Stimulated activated naive CD4-positive, alpha-beta T cell treated with Interleukin-2 at 50 U/mL for 16 hours (primary cell): ENCODE measurements at regions not wholly inside any gene's neighbourhood (a gene's known extent, or its start where the extent isn't known, plus 50 kb on each side); places are given as distances from the start of the nearest gene placed in this dataset.

Experiments
- DNase-seq: peaks from one replicate; lab custom pipeline; 2025; lab: John Stamatoyannopoulos, UW

GRCh38 chr22:22075382-22076163, 93.0 kb upstream of the TOP3B start:
- no peak for DNase-seq

- no peak for DNase-seq
Measured at GRCh38 chr22:22074634-22075381, 92.2 kb upstream of the TOP3B start.

- no peak for DNase-seq
Measured at GRCh38 chr22:22073769-22074561, 91.4 kb upstream of the TOP3B start.

GRCh38 chr22:22072169-22072836, 89.7 kb upstream of the TOP3B start:
- no peak for DNase-seq

GRCh38 chr22:22071455-22071854, 88.9 kb upstream of the TOP3B start:
- DNase-seq, result no peak

- no peak for DNase-seq
Measured at GRCh38 chr22:22070371-22070824, 87.8 kb upstream of the TOP3B start.

GRCh38 chr22:22069450-22070370, 87.1 kb upstream of the TOP3B start:
- DNase-seq, result no peak

- DNase-seq, result no peak
Measured at GRCh38 chr22:22068657-22069056, 86.1 kb upstream of the TOP3B start.

- DNase-seq, result no peak
Measured at GRCh38 chr22:22068025-22068424, 85.4 kb upstream of the TOP3B start.

- DNase-seq, result no peak
Measured at GRCh38 chr22:22067192-22067591, 84.6 kb upstream of the TOP3B start.

GRCh38 chr22:22064580-22064979, 82.0 kb upstream of the TOP3B start:
- no peak for DNase-seq

GRCh38 chr22:22062306-22062793, 79.8 kb upstream of the TOP3B start:
- DNase-seq, result no peak

- no peak for DNase-seq
Measured at GRCh38 chr22:22061085-22062077, 78.8 kb upstream of the TOP3B start.

GRCh38 chr22:22060200-22061084, 77.9 kb upstream of the TOP3B start:
- peak; percentile 42 for DNase-seq

GRCh38 chr22:22059291-22060002, 76.9 kb upstream of the TOP3B start:
- no peak for DNase-seq

- no peak for DNase-seq
Measured at GRCh38 chr22:22058633-22059290, 76.2 kb upstream of the TOP3B start.
